DMS153 (cell line): ENCODE measurements at regions not wholly inside any gene's neighbourhood (a gene's known extent, or its start where the extent isn't known, plus 50 kb on each side); places are given as distances from the start of the nearest gene placed in this dataset.

Source experiments
- DNase-seq: peaks from one replicate; lab custom pipeline; 2025; lab: John Stamatoyannopoulos, UW

DNA sequence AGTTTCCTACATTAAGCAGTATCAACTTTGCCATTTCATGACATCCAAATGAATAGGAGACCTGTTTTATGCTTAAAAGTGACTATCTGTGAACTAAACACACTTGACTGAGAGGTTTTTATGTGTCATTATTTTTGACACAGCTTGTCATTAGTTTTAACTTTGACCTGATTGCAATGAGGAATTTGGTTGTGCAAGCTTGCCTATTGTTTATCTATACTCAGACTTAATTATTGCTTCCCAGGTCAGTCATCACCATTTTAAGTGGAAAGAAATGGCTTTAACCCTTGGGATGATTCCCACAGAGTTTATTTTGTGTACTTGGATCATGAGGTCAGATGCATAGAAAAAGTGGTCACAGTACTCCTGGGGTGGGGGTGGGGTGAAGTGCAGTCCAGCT lies 171.0 kb upstream of the PRICKLE1 start:
- DNase-seq = no peak

DNA sequence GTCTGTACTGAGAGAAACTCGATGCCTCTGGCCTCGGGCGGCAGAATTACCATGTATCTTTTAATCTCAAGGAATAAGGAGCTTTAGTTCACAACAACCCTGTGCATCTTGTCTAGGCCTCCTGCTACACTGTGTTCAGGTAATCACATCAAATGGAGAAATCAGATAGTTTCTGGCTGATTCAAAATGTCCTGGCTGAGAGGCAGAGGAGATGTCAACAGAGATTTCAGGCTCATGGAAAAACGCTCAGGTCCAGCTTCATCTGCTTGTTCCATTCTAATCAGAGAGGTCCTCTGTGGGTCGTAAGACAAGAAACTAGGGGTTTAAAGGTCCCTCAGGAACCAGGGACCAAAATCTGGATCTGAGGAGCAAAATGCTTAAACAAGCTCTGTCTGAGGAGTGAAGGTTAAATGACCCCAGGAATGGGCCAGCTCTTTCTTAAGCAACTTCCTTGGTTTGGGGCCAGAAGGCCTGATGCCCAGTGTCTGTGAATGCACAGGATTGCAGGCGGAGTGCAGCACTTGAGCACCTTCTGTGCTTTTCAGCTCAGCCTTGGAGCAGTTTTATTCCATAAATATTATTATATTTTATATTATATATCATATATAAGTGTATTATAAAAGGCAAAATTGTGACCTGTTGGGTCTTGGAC lies 170.2 kb upstream of the PRICKLE1 start:
- no peak for DNase-seq

DNA sequence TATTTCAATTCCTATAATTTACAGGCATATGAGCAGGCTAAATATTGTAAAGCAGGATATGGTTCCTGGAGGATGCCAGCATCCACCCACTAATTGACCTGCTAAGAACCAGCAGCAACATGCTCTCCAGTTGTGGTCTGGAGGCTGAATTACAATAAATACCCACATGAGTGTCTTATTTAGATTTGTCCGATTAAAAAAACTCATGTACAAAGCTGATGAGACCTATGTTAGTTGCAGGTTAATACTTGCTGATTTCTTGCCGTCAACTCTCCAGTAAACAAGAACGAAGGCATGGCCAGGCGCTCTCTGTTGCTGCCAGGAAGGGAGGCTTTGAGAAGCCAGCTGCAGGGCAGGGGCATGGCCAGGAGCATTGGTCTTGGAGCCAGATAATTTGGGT lies 169.3 kb upstream of the PRICKLE1 start:
- no peak for DNase-seq

- no peak for DNase-seq
Observed at GRCh38 chr12:42757624-42758119, 168.1 kb upstream of the PRICKLE1 start.

GRCh38 chr12:42756841-42757623 lies 167.5 kb upstream of the PRICKLE1 start:
- DNase-seq = no peak

- no peak for DNase-seq
Observed at GRCh38 chr12:42750356-42750755, 160.8 kb upstream of the PRICKLE1 start.

DNA sequence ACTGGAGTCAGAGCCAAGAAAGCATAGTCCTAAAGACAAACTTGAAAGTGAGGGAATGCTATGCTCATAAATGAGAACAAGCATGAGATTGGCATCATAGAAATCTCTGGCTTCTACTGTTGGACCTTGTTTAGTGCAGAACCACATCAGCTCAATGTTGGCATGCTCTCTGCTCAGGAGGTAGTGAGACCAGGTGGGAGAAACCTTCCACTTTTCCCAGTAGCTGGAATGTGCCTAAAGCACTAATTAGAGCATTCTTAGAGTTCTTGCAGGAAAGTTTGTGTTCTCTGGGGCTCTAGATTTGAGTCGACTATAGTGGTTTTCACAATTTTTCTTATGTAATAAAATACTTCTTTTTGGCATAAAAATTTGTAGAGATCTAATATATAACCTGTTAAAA lies 159.7 kb upstream of the PRICKLE1 start:
- DNase-seq = no peak

GRCh38 chr12:42744539-42745182 lies 155.1 kb upstream of the PRICKLE1 start:
- no peak for DNase-seq

- DNase-seq = no peak
Observed at GRCh38 chr12:42742716-42743115, 153.2 kb upstream of the PRICKLE1 start.

- DNase-seq = no peak
Observed at GRCh38 chr12:42741771-42742510, 152.4 kb upstream of the PRICKLE1 start.

DNA sequence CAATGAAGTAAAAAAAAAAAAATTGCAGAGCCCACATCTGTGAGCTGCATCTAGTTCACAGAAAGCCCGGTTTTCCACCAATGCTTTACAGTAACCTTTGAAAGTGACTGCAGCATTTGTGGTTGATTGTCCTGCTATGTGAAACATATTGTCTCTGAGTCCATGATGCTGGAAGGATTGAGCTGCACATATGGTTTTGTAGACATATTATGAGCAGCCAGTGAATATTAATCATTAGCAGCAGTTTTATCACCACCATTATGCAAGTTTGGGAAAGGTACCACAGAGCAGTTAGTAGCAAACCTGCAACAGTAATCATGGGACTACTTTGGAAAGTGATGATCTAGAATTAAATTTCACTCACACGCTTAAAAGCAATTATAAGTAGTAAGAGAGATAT lies 151.5 kb upstream of the PRICKLE1 start:
- no peak for DNase-seq

DNA sequence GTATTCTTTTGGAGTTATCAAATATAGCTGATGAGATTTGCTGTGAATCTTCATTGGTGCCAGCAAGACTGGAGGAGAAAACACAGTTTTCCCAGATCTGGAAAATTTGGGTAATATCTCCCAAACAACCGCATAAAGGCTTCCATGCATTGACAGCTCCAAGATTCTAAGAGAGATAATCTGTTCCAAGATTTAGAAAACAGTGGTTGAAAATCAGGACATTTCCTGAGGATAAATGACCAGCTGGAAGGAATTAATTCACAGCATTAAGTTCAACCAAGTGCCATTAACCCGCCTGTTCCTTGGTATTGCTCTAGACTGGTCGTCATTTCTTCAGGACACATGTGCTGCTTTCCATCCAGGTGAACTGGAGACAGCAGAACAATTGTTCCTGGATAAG lies 147.9 kb upstream of the PRICKLE1 start:
- no peak for DNase-seq

GRCh38 chr12:42735861-42736361 lies 146.4 kb upstream of the PRICKLE1 start:
- DNase-seq = no peak

- no peak for DNase-seq
Observed at GRCh38 chr12:42733911-42734310, 144.4 kb upstream of the PRICKLE1 start.

- no peak for DNase-seq
Observed at GRCh38 chr12:42732908-42733411, 143.4 kb upstream of the PRICKLE1 start.

DNA sequence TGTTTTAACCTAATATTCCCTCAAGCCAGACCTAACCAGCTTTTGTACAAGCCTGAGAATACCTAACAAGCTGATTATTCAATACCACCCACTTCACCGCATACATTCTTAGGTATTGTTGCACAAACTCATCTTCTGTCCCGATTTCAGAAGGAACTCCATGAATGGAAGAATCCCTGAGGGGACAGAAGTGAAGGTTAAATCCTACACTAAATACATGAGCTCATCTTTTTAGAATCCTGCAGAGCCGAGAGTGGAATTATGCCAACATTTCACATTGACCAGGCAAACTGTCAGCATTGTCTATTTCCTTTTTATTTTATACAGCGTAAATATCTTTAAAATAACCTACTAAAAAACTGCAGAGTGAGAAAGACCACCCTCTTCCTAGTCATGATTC lies 140.7 kb upstream of the PRICKLE1 start:
- DNase-seq = no peak

GRCh38 chr12:42729535-42729900 lies 140.0 kb upstream of the PRICKLE1 start:
- DNase-seq = no peak

GRCh38 chr12:42728770-42729534 lies 139.4 kb upstream of the PRICKLE1 start:
- DNase-seq = no peak

GRCh38 chr12:42728287-42728686 lies 138.7 kb upstream of the PRICKLE1 start:
- DNase-seq = no peak

- no peak for DNase-seq
Observed at GRCh38 chr12:42725809-42726208, 136.3 kb upstream of the PRICKLE1 start.

DNA sequence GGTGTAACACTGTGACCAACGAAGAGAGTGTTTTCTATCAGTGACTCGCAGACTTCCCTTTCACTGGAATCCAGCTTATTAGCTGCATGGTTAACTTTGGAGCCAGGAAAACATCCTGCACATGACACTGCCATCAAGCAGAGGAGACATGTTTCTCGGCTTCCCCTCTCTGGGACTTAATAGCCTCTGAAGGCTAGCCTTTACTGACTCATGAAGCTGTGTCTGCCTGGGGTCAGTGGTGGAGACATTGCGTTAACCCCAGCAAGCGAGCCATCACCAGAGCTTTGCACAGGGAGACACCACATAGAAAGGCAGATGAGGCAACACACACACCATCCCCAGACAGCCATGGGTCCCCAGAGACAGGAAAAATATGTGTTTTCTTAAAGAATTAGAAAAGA lies 126.9 kb upstream of the PRICKLE1 start:
- no peak for DNase-seq
